ENCODE measurements at regions not wholly inside any gene's neighbourhood (a gene's known extent, or its start where the extent isn't known, plus 50 kb on each side); places are given as distances from the start of the nearest gene placed in this dataset.
"Not testable (repeated sequence)": the region's sequence is repeated elsewhere in the genome, so short reads cannot be mapped to it uniquely, and the experiment has no call there.

GRCh38 chr12:114829244-114829643, 145.3 kb upstream of the TBX3 start:
- H3K4me3 Mint-ChIP-seq, H3K36me3 Mint-ChIP-seq: not testable (repeated sequence)

GRCh38 chr12:114827461-114827860, 143.5 kb upstream of the TBX3 start:
- DNase-seq (no peak), ATAC-seq (no peak)
- no peaks in the 10 kb centered on the region for H3K4me1 Mint-ChIP-seq
- no peak overlapping the region for H3K4me3 Mint-ChIP-seq
- no peaks in the 10 kb centered on the region for H3K36me3 Mint-ChIP-seq
- CTCF ChIA-PET, result no interaction called here
- H3K27me3 Mint-ChIP-seq, result no peaks in the 10 kb centered on the region
- H3K27ac Mint-ChIP-seq, result no peak overlapping the region
- H3K9me3 Mint-ChIP-seq (ENCODE audit: low read depth), result peaks cover 4% of the 10 kb centered on the region

More at GRCh38 chr12:114829244-114829643, 145.3 kb upstream of the TBX3 start:
- H3K27me3 Mint-ChIP-seq; CTCF ChIA-PET; H3K9me3 Mint-ChIP-seq (ENCODE audit: low read depth); H3K27ac Mint-ChIP-seq; H3K4me1 Mint-ChIP-seq; ATAC-seq; DNase-seq: not testable (repeated sequence)

- ATAC-seq (no peak), DNase-seq (no peak)
- Mint-ChIP-seq H3K4me1 (no peaks in the 10 kb centered on the region), H3K9me3 (ENCODE audit: low read depth) (peaks cover 4% of the 10 kb centered on the region), H3K27me3 (no peaks in the 10 kb centered on the region), H3K36me3 (no peaks in the 10 kb centered on the region), H3K4me3 (no peak overlapping the region), H3K27ac (no peak overlapping the region)
- CTCF ChIA-PET, result no interaction called here
Measured at GRCh38 chr12:114826244-114826643, 142.3 kb upstream of the TBX3 start.

GRCh38 chr12:114823724-114824123, 139.7 kb upstream of the TBX3 start:
- ATAC-seq, result no peak
- CTCF ChIA-PET, result no interaction called here
- Mint-ChIP-seq H3K27ac (no peak overlapping the region), H3K36me3 (no peaks in the 10 kb centered on the region), H3K27me3 (no peaks in the 10 kb centered on the region), H3K4me1 (no peaks in the 10 kb centered on the region), H3K4me3 (no peak overlapping the region), H3K9me3 (ENCODE audit: low read depth) (peaks cover 4% of the 10 kb centered on the region)
- no peak for DNase-seq

GRCh38 chr12:114821570-114821969, 137.6 kb upstream of the TBX3 start:
- Mint-ChIP-seq H3K27me3 (no peaks in the 10 kb centered on the region), H3K9me3 (ENCODE audit: low read depth) (peaks cover 4% of the 10 kb centered on the region), H3K27ac (no peak overlapping the region), H3K4me1 (no peaks in the 10 kb centered on the region), H3K4me3 (no peak overlapping the region), H3K36me3 (no peaks in the 10 kb centered on the region)
- CTCF ChIA-PET, result no interaction called here
- no peak for ATAC-seq
- DNase-seq, result no peak

- H3K36me3 Mint-ChIP-seq, result no peaks in the 10 kb centered on the region
- ATAC-seq (no peak), DNase-seq (no peak)
- H3K9me3 Mint-ChIP-seq (ENCODE audit: low read depth), result peaks cover 4% of the 10 kb centered on the region
- H3K27ac Mint-ChIP-seq, result no peak overlapping the region
- CTCF ChIA-PET, result no interaction called here
- no peak overlapping the region for H3K4me3 Mint-ChIP-seq
- no peaks in the 10 kb centered on the region for H3K27me3 Mint-ChIP-seq
- H3K4me1 Mint-ChIP-seq, result no peaks in the 10 kb centered on the region
Measured at GRCh38 chr12:114820796-114821195, 136.8 kb upstream of the TBX3 start.

- Mint-ChIP-seq H3K27me3 (no peaks in the 10 kb centered on the region), H3K9me3 (ENCODE audit: low read depth) (no peaks in the 10 kb centered on the region), H3K4me1 (no peaks in the 10 kb centered on the region), H3K36me3 (no peaks in the 10 kb centered on the region), H3K27ac (no peak overlapping the region), H3K4me3 (no peak overlapping the region)
- ATAC-seq (no peak), DNase-seq (no peak)
- CTCF ChIA-PET, result no interaction called here
Measured at GRCh38 chr12:114817571-114818425, 133.8 kb upstream of the TBX3 start.

GRCh38 chr12:114815026-114815795, 131.2 kb upstream of the TBX3 start:
- no peaks in the 10 kb centered on the region for H3K27me3 Mint-ChIP-seq
- CTCF ChIA-PET, result no interaction called here

GRCh38 chr12:114812858-114813761, 129.1 kb upstream of the TBX3 start:
- no peaks in the 10 kb centered on the region for H3K4me1 Mint-ChIP-seq
- no peaks in the 10 kb centered on the region for H3K36me3 Mint-ChIP-seq
- H3K4me3 Mint-ChIP-seq, result no peak overlapping the region
- DNase-seq (no peak), ATAC-seq (no peak)
- CTCF ChIA-PET, result no interaction called here
- H3K9me3 Mint-ChIP-seq (ENCODE audit: low read depth), result peaks cover 6% of the 10 kb centered on the region
- H3K27ac Mint-ChIP-seq, result no peak overlapping the region
- H3K27me3 Mint-ChIP-seq, result no peaks in the 10 kb centered on the region

More at GRCh38 chr12:114815026-114815795, 131.2 kb upstream of the TBX3 start:
- Mint-ChIP-seq H3K9me3 (ENCODE audit: low read depth) (no peaks in the 10 kb centered on the region), H3K4me1 (no peaks in the 10 kb centered on the region), H3K4me3 (no peak overlapping the region), H3K36me3 (no peaks in the 10 kb centered on the region), H3K27ac (no peak overlapping the region)
- DNase-seq (no peak), ATAC-seq (no peak)

GRCh38 chr12:114812384-114812783, 128.4 kb upstream of the TBX3 start:
- H3K27ac Mint-ChIP-seq, result no peak overlapping the region
- CTCF ChIA-PET, result no interaction called here
- peaks cover 6% of the 10 kb centered on the region for H3K9me3 Mint-ChIP-seq (ENCODE audit: low read depth)
- no peak for ATAC-seq
- H3K27me3 Mint-ChIP-seq, result no peaks in the 10 kb centered on the region
- no peak overlapping the region for H3K4me3 Mint-ChIP-seq
- no peaks in the 10 kb centered on the region for H3K36me3 Mint-ChIP-seq
- DNase-seq, result no peak
- H3K4me1 Mint-ChIP-seq, result no peaks in the 10 kb centered on the region

GRCh38 chr12:114809097-114809496, 125.1 kb upstream of the TBX3 start:
- Mint-ChIP-seq H3K27ac (no peak overlapping the region), H3K9me3 (ENCODE audit: low read depth) (peaks cover 8% of the 10 kb centered on the region), H3K4me1 (no peaks in the 10 kb centered on the region), H3K27me3 (no peaks in the 10 kb centered on the region), H3K4me3 (no peak overlapping the region), H3K36me3 (no peaks in the 10 kb centered on the region)
- DNase-seq (no peak), ATAC-seq (no peak)
- CTCF ChIA-PET, result no interaction called here

GRCh38 chr12:114801381-114801780, 117.4 kb upstream of the TBX3 start:
- H3K27ac Mint-ChIP-seq; H3K9me3 Mint-ChIP-seq (ENCODE audit: low read depth); ATAC-seq; H3K36me3 Mint-ChIP-seq; H3K4me3 Mint-ChIP-seq; H3K27me3 Mint-ChIP-seq; H3K4me1 Mint-ChIP-seq; CTCF ChIA-PET; DNase-seq: not testable (repeated sequence)

GRCh38 chr12:114800566-114800965, 116.6 kb upstream of the TBX3 start:
- CTCF ChIA-PET; DNase-seq; H3K4me3 Mint-ChIP-seq; H3K36me3 Mint-ChIP-seq; ATAC-seq; H3K4me1 Mint-ChIP-seq; H3K27ac Mint-ChIP-seq; H3K9me3 Mint-ChIP-seq (ENCODE audit: low read depth); H3K27me3 Mint-ChIP-seq: not testable (repeated sequence)

All from activated CD8-positive, alpha-beta memory T cell treated with anti-CD3 and anti-CD28 coated beads, Interleukin-2, amount 10 ng/mL, durations not matched to agents 7 days and 5 days (primary cell).